Activated T-helper 2 cell treated with anti-CD3 and anti-CD28 coated beads, Interferon-gamma antibody, Interleukin-2, Interleukin-4, amounts not matched to agents 10 μg/mL and 5 μg/mL and 100 μg/mL, durations not matched to agents 14 hours and 24 hours and 36 hours (primary cell): ENCODE measurements at regions not wholly inside any gene's neighbourhood (a gene's known extent, or its start where the extent isn't known, plus 50 kb on each side); places are given as distances from the start of the nearest gene placed in this dataset.
"Not testable (repeated sequence)": the region's sequence is repeated elsewhere in the genome, so short reads cannot be mapped to it uniquely, and the experiment has no call there.

Source experiments
- DNase-seq: peaks from one replicate; pipeline ENCODE4 v3.0.0; 2021; ENCODE audit warnings: low spot score
- H3K27ac Mint-ChIP-seq: one replicate; pipeline ENCODE4 v1.8.0; 2021; ENCODE audit warnings: mixed read lengths
- H3K27me3 Mint-ChIP-seq: one replicate; pipeline ENCODE4 v1.8.0; 2021; ENCODE audit warnings: low read depth, mixed read lengths
- H3K36me3 Mint-ChIP-seq: one replicate; pipeline ENCODE4 v1.8.0; 2021; ENCODE audit warnings: low read depth, mixed read lengths
- H3K4me1 Mint-ChIP-seq: one replicate; pipeline ENCODE4 v1.8.0; 2021; ENCODE audit warnings: low read depth, mixed read lengths
- H3K4me3 Mint-ChIP-seq: one replicate; pipeline ENCODE4 v1.8.0; 2021; ENCODE audit warnings: low read depth, mild to moderate bottlenecking, moderate library complexity, mixed read lengths
- H3K9me3 Mint-ChIP-seq: one replicate; pipeline ENCODE4 v1.8.0; 2021; ENCODE audit warnings: mixed read lengths
- intact Hi-C: fragments of 100-400 bp; cut with micrococcal nuclease; formaldehyde crosslinking; loops from one replicate; pipeline ENCODE4 v1.15.1; 2023

GRCh38 chr13:54092686-54093085 is 1064.1 kb downstream of the OLFM4 start:
- no peak overlapping the region for H3K27ac Mint-ChIP-seq
- H3K27me3 Mint-ChIP-seq = no peaks in the 10 kb centered on the region
- DNase-seq = no peak
- no peaks in the 10 kb centered on the region for H3K4me1 Mint-ChIP-seq
- intact Hi-C loops = no loop called here
- H3K4me3 Mint-ChIP-seq = no peak overlapping the region
- H3K36me3 Mint-ChIP-seq = no peaks in the 10 kb centered on the region
- peaks cover 61% of the 10 kb centered on the region for H3K9me3 Mint-ChIP-seq

GRCh38 chr13:54110597-54110996 is 1082.0 kb downstream of the OLFM4 start:
- H3K4me3 Mint-ChIP-seq = no peak overlapping the region
- no peak for DNase-seq
- no peaks in the 10 kb centered on the region for H3K4me1 Mint-ChIP-seq
- intact Hi-C loops = no loop called here
- no peaks in the 10 kb centered on the region for H3K27me3 Mint-ChIP-seq
- H3K36me3 Mint-ChIP-seq = no peaks in the 10 kb centered on the region
- peaks cover 14% of the 10 kb centered on the region for H3K9me3 Mint-ChIP-seq
- H3K27ac Mint-ChIP-seq = no peak overlapping the region

DNA sequence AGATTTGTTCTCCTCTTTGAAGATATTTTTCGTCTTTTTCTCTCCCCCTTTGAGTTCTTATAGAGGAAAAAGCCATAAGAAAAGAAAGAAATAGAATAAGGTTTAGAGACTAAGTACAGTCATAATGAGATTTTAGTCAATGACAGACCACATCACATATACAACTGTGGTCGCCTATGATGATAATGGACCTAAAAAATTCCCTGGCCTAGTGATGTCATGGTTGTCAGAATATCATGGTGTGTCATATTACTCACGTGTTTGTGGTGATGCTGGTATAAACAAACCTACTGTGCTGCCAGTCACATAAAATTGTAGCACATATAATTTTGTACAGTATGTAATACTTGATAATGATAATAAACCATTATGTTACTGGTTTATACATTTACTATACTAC is 1096.1 kb downstream of the OLFM4 start:
- H3K4me1 Mint-ChIP-seq = no peaks in the 10 kb centered on the region
- no peaks in the 10 kb centered on the region for H3K27me3 Mint-ChIP-seq
- intact Hi-C loops = no loop called here
- peaks cover 59% of the 10 kb centered on the region for H3K9me3 Mint-ChIP-seq
- H3K4me3 Mint-ChIP-seq = no peak overlapping the region
- DNase-seq = no peak
- no peaks in the 10 kb centered on the region for H3K36me3 Mint-ChIP-seq
- H3K27ac Mint-ChIP-seq = no peak overlapping the region

DNA sequence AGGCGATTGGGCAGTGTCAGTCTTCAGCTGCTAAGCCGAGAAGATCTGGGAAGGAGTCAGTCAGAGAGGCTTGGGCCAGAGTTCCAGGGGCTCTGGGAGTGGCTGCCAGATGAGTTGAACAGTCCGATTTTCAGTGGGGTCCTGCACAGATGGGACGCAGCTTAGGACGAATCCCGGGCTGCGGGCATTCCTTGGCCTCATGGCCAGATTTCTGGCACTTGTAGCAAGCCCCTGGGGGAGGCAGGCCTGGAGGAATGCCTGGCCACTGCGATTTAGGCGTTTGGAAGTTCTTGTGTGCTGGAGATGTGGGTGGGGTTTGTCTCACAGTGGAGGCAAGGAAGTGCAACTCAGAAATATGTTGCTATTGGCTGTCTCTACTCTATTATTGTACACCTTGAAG is 1102.3 kb downstream of the OLFM4 start:
- H3K27me3 Mint-ChIP-seq, H3K4me1 Mint-ChIP-seq, H3K4me3 Mint-ChIP-seq, intact Hi-C loops, DNase-seq, H3K36me3 Mint-ChIP-seq, H3K27ac Mint-ChIP-seq: not testable (repeated sequence)
- H3K9me3 Mint-ChIP-seq = peaks cover 67% of the 10 kb centered on the region

- H3K27me3 Mint-ChIP-seq, intact Hi-C loops, H3K36me3 Mint-ChIP-seq, H3K27ac Mint-ChIP-seq, H3K4me1 Mint-ChIP-seq, DNase-seq, H3K4me3 Mint-ChIP-seq: not testable (repeated sequence)
- H3K9me3 Mint-ChIP-seq = peaks cover 69% of the 10 kb centered on the region
Observed at GRCh38 chr13:54131433-54131832, 1102.8 kb downstream of the OLFM4 start.

DNA sequence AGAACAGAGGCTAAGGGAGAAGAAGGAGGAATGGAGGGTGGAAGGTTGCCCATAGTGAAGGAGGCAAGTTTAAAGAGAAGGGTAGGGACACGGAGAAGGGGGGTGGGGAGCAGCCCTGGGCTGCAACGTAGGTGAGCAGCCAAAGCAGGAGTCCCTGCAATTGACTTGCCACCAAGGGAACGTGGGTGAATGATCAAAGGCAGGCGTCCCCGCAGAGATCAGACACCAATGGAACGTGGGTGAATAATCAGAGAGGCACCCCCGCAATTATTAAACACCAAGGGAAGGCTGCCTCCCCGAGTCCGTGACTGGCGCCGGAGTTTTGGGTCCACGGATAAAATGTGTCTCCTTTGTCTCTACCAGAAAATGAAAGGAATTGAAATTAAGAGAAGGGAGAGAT is 1103.5 kb downstream of the OLFM4 start:
- H3K27ac Mint-ChIP-seq, H3K27me3 Mint-ChIP-seq, intact Hi-C loops, H3K4me1 Mint-ChIP-seq, DNase-seq, H3K36me3 Mint-ChIP-seq, H3K4me3 Mint-ChIP-seq: not testable (repeated sequence)
- peaks cover 72% of the 10 kb centered on the region for H3K9me3 Mint-ChIP-seq

GRCh38 chr13:54132720-54133119 is 1104.1 kb downstream of the OLFM4 start:
- H3K27ac Mint-ChIP-seq, H3K36me3 Mint-ChIP-seq, H3K27me3 Mint-ChIP-seq, H3K4me3 Mint-ChIP-seq, DNase-seq, H3K4me1 Mint-ChIP-seq, intact Hi-C loops: not testable (repeated sequence)
- H3K9me3 Mint-ChIP-seq = peaks cover 71% of the 10 kb centered on the region

GRCh38 chr13:54133746-54134145 is 1105.1 kb downstream of the OLFM4 start:
- intact Hi-C loops = no loop called here
- Mint-ChIP-seq H3K9me3 (peaks cover 61% of the 10 kb centered on the region), H3K4me1 (no peaks in the 10 kb centered on the region), H3K27ac (no peak overlapping the region), H3K4me3 (no peak overlapping the region), H3K36me3 (no peaks in the 10 kb centered on the region), H3K27me3 (no peaks in the 10 kb centered on the region)
- no peak for DNase-seq

GRCh38 chr13:54144828-54145227 is 1116.2 kb downstream of the OLFM4 start:
- H3K4me3 Mint-ChIP-seq = no peak overlapping the region
- H3K4me1 Mint-ChIP-seq = no peaks in the 10 kb centered on the region
- no peaks in the 10 kb centered on the region for H3K27me3 Mint-ChIP-seq
- H3K27ac Mint-ChIP-seq = no peak overlapping the region
- no peak for DNase-seq
- H3K9me3 Mint-ChIP-seq = peaks cover 32% of the 10 kb centered on the region
- intact Hi-C loops = no loop called here
- no peaks in the 10 kb centered on the region for H3K36me3 Mint-ChIP-seq

GRCh38 chr13:54150851-54151250 is 1122.2 kb downstream of the OLFM4 start:
- H3K4me3 Mint-ChIP-seq = no peak overlapping the region
- no peaks in the 10 kb centered on the region for H3K4me1 Mint-ChIP-seq
- peaks cover 30% of the 10 kb centered on the region for H3K9me3 Mint-ChIP-seq
- no peaks in the 10 kb centered on the region for H3K36me3 Mint-ChIP-seq
- intact Hi-C loops = no loop called here
- no peak overlapping the region for H3K27ac Mint-ChIP-seq
- no peaks in the 10 kb centered on the region for H3K27me3 Mint-ChIP-seq
- no peak for DNase-seq

- Mint-ChIP-seq H3K4me3 (no peak overlapping the region), H3K27ac (no peak overlapping the region), H3K36me3 (no peaks in the 10 kb centered on the region), H3K27me3 (no peaks in the 10 kb centered on the region), H3K4me1 (no peaks in the 10 kb centered on the region), H3K9me3 (peaks cover 43% of the 10 kb centered on the region)
- DNase-seq = no peak
- intact Hi-C loops = no loop called here
Observed at GRCh38 chr13:54162069-54162468, 1133.5 kb downstream of the OLFM4 start.

GRCh38 chr13:54165581-54166215 is 1137.1 kb downstream of the OLFM4 start:
- Mint-ChIP-seq H3K36me3 (no peaks in the 10 kb centered on the region), H3K27me3 (no peaks in the 10 kb centered on the region), H3K27ac (no peak overlapping the region), H3K4me3 (no peak overlapping the region), H3K4me1 (no peaks in the 10 kb centered on the region), H3K9me3 (peaks cover 36% of the 10 kb centered on the region)
- DNase-seq = no peak
- intact Hi-C loops = no loop called here

DNA sequence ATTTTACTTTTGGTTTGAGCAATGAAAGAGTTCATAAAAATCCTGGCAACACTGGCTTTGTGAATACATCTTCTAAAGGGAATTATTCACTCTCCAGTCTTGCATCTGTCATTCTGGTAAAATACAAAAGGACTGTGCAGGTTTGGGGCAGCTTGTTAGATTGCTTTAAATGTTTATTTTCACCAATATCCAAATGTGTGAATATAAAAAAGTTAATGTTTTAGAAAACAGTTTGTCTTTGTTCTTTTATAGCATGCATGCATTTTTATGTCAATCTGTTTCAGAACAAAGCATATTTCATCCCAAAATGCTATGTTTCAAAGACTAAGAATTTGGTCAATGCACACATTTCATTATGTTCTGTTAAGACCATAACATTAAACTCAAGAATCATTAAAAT is 1145.4 kb downstream of the OLFM4 start:
- Mint-ChIP-seq H3K36me3 (no peaks in the 10 kb centered on the region), H3K27me3 (no peaks in the 10 kb centered on the region), H3K27ac (no peak overlapping the region), H3K9me3 (peaks cover 27% of the 10 kb centered on the region), H3K4me3 (no peak overlapping the region), H3K4me1 (no peaks in the 10 kb centered on the region)
- intact Hi-C loops = no loop called here
- DNase-seq = no peak

- intact Hi-C loops = no loop called here
Observed at GRCh38 chr13:54175466-54175865, 1146.9 kb downstream of the OLFM4 start.

More at GRCh38 chr13:54175466-54175865, 1146.9 kb downstream of the OLFM4 start:
- Mint-ChIP-seq H3K27me3 (no peaks in the 10 kb centered on the region), H3K4me3 (no peak overlapping the region), H3K4me1 (no peaks in the 10 kb centered on the region), H3K9me3 (peaks cover 37% of the 10 kb centered on the region), H3K36me3 (no peaks in the 10 kb centered on the region), H3K27ac (no peak overlapping the region)
- no peak for DNase-seq
